Thoracic aorta (tissue), 2 donors: ENCODE measurements at regions not wholly inside any gene's neighbourhood (a gene's known extent, or its start where the extent isn't known, plus 50 kb on each side); places are given as distances from the start of the nearest gene placed in this dataset.

Experiments used
- ATAC-seq: fragments of 150-250 bp; one replicate; pipeline ENCODE4 v1.8.0; 2017; ENCODE audit warnings: low read depth; ENCODE audit not compliant: insufficient number of reproducible peaks, low FRiP score
- DNase-seq: peaks from one replicate; pipeline ENCODE4 v3.0.0-alpha.2; 2020; ENCODE audit warnings: low spot score
- H3K27ac ChIP-seq, 2 donors: fragments of 200-600 bp; sonication (generic); 1 replicate in 1 of 2; 2 replicates in 1 of 2; pipeline ENCODE4 v1.5.1; 2016; ENCODE audit warnings: mild to moderate bottlenecking in 2 of 2, moderate library complexity in 2 of 2
- H3K27me3 ChIP-seq: fragments of 200-600 bp; sonication (generic); replicated peaks from 2 replicates; pipeline ENCODE4 v1.6.0; 2016; ENCODE audit warnings: mild to moderate bottlenecking; ENCODE audit not compliant: insufficient read depth
- H3K36me3 ChIP-seq: fragments of 200-600 bp; sonication (generic); one replicate; pipeline ENCODE4 v1.5.1; 2016
- H3K4me1 ChIP-seq, 2 donors: fragments of 200-600 bp; sonication (generic); 1 replicate in 1 of 2; 2 replicates in 1 of 2; pipeline versions ENCODE4 v1.5.1 to v1.6.0; 2016; ENCODE audit warnings: low read depth in 2 of 2, mild to moderate bottlenecking in 1 of 2; ENCODE audit not compliant: control insufficient read depth in 1 of 2
- H3K4me3 ChIP-seq: fragments of 200-600 bp; sonication (generic); 2 replicates; pipeline ENCODE4 v1.5.1; 2016; ENCODE audit warnings: mild to moderate bottlenecking
- H3K9me3 ChIP-seq: fragments of 200-600 bp; sonication (generic); 2 replicates; pipeline ENCODE4 v1.5.1; 2016
- TF ChIP-seq, protein P1 (sequence below): fragments of 200-600 bp; sonication (generic); IDR thresholded peaks from one replicate; pipeline ENCODE4 v1.5.1; 2019; ENCODE audit warnings: antibody characterized with exemption

DNA sequence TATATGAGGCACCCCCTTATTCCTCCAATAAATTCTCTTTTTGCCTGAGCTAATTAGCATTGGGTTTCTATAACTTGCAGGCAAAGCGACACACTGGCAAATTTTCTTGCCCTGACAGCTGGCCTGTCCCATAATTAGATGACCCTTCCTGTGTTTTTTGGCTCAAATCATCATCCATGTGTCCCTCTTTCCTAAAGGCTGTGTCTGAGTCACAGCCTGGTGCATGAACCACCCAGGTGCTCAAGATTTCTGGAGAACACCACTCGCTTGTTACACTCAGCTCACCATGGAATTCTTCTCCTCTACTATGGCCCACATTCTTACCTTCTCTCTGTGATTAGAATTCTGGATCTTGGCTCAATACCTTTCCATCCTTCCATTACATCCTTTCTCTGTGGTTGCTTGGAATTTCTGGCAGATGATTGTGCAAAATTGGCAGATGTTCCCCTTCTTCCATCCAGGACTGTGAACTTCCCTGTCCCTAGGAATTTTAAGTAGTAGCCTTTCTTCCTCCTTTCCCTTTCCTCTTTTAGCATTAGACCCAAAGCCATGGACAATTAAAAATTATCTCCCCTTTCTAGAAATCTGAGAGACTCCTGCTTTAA, 116.0 kb upstream of the ANKRD1 start:
- no peak overlapping the region for H3K4me3 ChIP-seq
- TF ChIP-seq, protein P1, sequence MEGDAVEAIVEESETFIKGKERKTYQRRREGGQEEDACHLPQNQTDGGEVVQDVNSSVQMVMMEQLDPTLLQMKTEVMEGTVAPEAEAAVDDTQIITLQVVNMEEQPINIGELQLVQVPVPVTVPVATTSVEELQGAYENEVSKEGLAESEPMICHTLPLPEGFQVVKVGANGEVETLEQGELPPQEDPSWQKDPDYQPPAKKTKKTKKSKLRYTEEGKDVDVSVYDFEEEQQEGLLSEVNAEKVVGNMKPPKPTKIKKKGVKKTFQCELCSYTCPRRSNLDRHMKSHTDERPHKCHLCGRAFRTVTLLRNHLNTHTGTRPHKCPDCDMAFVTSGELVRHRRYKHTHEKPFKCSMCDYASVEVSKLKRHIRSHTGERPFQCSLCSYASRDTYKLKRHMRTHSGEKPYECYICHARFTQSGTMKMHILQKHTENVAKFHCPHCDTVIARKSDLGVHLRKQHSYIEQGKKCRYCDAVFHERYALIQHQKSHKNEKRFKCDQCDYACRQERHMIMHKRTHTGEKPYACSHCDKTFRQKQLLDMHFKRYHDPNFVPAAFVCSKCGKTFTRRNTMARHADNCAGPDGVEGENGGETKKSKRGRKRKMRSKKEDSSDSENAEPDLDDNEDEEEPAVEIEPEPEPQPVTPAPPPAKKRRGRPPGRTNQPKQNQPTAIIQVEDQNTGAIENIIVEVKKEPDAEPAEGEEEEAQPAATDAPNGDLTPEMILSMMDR = no peak
- no peak for ATAC-seq
- no peaks in the 10 kb centered on the region for H3K27me3 ChIP-seq
- no peaks in the 10 kb centered on the region for H3K36me3 ChIP-seq
- peaks cover 14 to 23% of the 10 kb centered on the region in 2 donors for H3K4me1 ChIP-seq
- H3K9me3 ChIP-seq = no peaks in the 10 kb centered on the region
- no peak for DNase-seq
- H3K27ac ChIP-seq = no peak overlapping the region

DNA sequence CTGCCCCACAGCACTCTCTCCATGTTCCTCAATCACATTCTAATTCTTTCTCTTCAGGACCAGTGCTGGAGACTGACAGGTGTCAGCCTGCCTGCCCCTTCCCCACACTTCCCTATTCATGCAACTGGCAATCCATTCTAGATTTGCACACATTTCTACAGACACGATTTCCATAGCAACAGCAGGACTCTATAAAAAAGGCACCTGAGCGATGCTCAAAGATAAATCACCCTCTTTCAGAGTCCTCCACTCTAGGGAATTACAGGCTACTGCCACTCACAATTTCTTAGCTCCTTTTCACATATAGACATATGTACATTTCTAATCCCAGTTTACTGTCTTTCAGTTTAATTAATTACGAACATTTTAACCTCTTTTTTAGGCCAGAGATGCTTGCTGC, 118.1 kb upstream of the ANKRD1 start:
- H3K36me3 ChIP-seq = no peaks in the 10 kb centered on the region
- ATAC-seq = no peak
- no peaks in the 10 kb centered on the region for H3K27me3 ChIP-seq
- peaks cover 7 to 23% of the 10 kb centered on the region in 2 donors for H3K4me1 ChIP-seq
- no peak overlapping the region for H3K4me3 ChIP-seq
- no peak for DNase-seq
- no peak overlapping the region for H3K27ac ChIP-seq
- no peaks in the 10 kb centered on the region for H3K9me3 ChIP-seq
- TF ChIP-seq, protein P1 = no peak

DNA sequence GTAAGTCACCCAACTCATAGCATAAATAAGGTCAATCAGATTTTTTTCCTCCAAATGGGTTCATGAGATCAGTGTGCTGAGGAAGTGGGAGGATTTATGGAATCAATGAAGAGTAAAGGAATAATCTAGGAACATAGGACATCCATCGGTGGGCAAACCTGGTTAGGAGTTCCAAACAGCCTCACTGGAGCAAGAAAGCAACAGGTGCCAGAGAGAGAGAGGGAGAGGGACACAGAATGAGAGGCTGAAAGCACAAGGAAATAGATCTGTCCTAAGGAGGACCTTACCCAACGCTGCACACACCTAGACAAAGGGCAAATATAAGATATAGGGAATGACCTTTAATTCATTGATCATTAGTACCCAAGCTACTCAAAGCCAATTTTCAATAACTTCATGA, 119.5 kb upstream of the ANKRD1 start:
- no peak overlapping the region for H3K4me3 ChIP-seq
- peaks cover 5 to 10% of the 10 kb centered on the region in 2 donors for H3K4me1 ChIP-seq
- TF ChIP-seq, protein P1 = no peak
- no peak for DNase-seq
- no peaks in the 10 kb centered on the region for H3K27me3 ChIP-seq
- no peak for ATAC-seq
- no peaks in the 10 kb centered on the region for H3K9me3 ChIP-seq
- H3K27ac ChIP-seq = no peak overlapping the region
- H3K36me3 ChIP-seq = no peaks in the 10 kb centered on the region

DNA sequence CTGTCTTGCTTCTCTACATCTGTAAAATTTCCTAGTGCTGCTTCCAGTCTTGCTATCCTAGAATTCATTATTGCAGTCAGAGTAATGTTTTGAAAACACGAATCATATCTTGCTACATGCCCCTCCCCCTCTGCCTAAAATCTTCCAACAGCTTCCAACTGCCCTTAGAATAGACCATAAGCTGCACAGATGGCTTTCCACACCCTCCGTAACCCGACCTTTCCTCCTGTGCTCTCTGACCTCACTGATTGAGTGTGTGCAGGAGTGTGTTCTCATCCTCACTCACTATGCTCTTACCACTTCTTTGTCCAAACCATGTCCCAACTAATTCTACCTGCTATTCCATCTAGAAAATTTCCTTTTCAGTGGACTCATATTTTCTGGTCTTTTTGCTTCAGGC, 121.2 kb upstream of the ANKRD1 start:
- ATAC-seq (no peak), DNase-seq (no peak)
- Histone ChIP-seq H3K27me3 (no peaks in the 10 kb centered on the region), H3K27ac (no peak overlapping the region), H3K4me3 (no peak overlapping the region), H3K9me3 (no peaks in the 10 kb centered on the region), H3K36me3 (no peaks in the 10 kb centered on the region), H3K4me1 (peaks cover 0 to 11% of the 10 kb centered on the region in 2 donors)
- TF ChIP-seq, protein P1 = no peak

DNA sequence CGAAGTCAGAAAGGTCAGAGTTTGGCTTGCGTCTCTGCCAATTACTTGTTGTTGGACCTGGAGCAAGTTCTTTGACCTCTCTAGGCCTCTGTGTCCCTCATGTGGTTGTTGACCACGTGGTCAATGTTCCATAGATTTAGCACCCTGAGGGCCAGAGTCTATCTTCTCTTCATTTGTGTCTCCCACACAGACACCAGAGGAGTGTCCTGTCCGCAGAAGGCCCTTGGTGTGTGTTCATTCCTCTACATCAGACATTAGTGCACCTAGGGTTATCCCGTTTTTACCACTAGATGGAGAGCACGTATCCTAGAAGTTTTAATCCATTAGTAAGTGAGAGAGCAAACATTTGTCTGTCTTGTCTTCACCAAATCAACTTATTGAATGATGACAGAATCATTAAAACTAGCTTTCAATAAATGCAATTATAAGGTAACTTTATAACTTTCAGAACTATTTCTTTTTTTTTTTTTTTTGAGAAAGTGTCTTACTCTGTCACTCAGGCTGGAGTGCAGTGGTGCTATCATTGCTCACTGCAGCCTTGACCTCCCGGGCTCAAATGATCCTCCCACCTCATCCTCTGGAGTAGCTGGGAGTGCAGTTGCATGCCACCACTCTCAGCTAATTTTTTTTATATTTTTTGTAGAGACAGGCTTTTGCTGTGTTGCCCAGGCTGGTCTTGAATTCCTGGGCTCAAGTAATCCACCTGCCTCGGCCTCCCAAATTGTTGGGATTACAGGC, 122.5 kb upstream of the ANKRD1 start:
- TF ChIP-seq, protein P1 = peak; percentile 61
- DNase-seq (no peak), ATAC-seq (no peak)
- no peak overlapping the region for H3K27ac ChIP-seq
- peaks cover 2 to 10% of the 10 kb centered on the region in 2 donors for H3K4me1 ChIP-seq
- H3K36me3 ChIP-seq = no peaks in the 10 kb centered on the region
- H3K9me3 ChIP-seq = no peaks in the 10 kb centered on the region
- H3K27me3 ChIP-seq = no peaks in the 10 kb centered on the region
- H3K4me3 ChIP-seq = no peak overlapping the region
